ENCODE measurements at regions not wholly inside any gene's neighbourhood (a gene's known extent, or its start where the extent isn't known, plus 50 kb on each side); places are given as distances from the start of the nearest gene placed in this dataset.

- no peaks in the 10 kb centered on the region for H3K36me3 ChIP-seq (ENCODE audit: control insufficient read depth in 3 of 3, insufficient read depth in 3 of 3, low read length in 3 of 3)
- H3K4me1 ChIP-seq (ENCODE audit: control insufficient read depth in 3 of 3, insufficient read depth in 3 of 3, low read length in 3 of 3) = no peaks in the 10 kb centered on the region
- H3K27me3 ChIP-seq (ENCODE audit: control insufficient read depth in 3 of 3, insufficient read depth in 3 of 3, low read length in 3 of 3) = no peaks in the 10 kb centered on the region
- no peaks in the 10 kb centered on the region for H3K9me3 ChIP-seq (ENCODE audit: control insufficient read depth in 3 of 3, low read length in 3 of 3)
- no peak overlapping the region for H3K4me3 ChIP-seq (ENCODE audit: low read length in 3 of 3)
- H3K27ac ChIP-seq (ENCODE audit: low read depth, low read length) = no peak overlapping the region
- no peak overlapping the region for H3K9ac ChIP-seq (ENCODE audit: low read depth in 1 of 3, low read length in 3 of 3)
Observed at GRCh38 chr1:82722608-82723007, 921.9 kb downstream of the ADGRL2 start.

GRCh38 chr1:82721702-82722101 lies 921.0 kb downstream of the ADGRL2 start:
- Histone ChIP-seq H3K9me3 (ENCODE audit: control insufficient read depth in 3 of 3, low read length in 3 of 3) (no peaks in the 10 kb centered on the region), H3K4me3 (ENCODE audit: low read length in 3 of 3) (no peak overlapping the region), H3K27me3 (ENCODE audit: control insufficient read depth in 3 of 3, insufficient read depth in 3 of 3, low read length in 3 of 3) (no peaks in the 10 kb centered on the region), H3K27ac (ENCODE audit: low read depth, low read length) (no peak overlapping the region), H3K9ac (ENCODE audit: low read depth in 1 of 3, low read length in 3 of 3) (no peak overlapping the region), H3K36me3 (ENCODE audit: control insufficient read depth in 3 of 3, insufficient read depth in 3 of 3, low read length in 3 of 3) (no peaks in the 10 kb centered on the region), H3K4me1 (ENCODE audit: control insufficient read depth in 3 of 3, insufficient read depth in 3 of 3, low read length in 3 of 3) (no peaks in the 10 kb centered on the region)

- no peak overlapping the region for H3K27ac ChIP-seq (ENCODE audit: low read depth, low read length)
- H3K4me3 ChIP-seq (ENCODE audit: low read length in 3 of 3) = no peak overlapping the region
- H3K27me3 ChIP-seq (ENCODE audit: control insufficient read depth in 3 of 3, insufficient read depth in 3 of 3, low read length in 3 of 3) = no peaks in the 10 kb centered on the region
- no peak overlapping the region for H3K9ac ChIP-seq (ENCODE audit: low read depth in 1 of 3, low read length in 3 of 3)
- no peaks in the 10 kb centered on the region for H3K36me3 ChIP-seq (ENCODE audit: control insufficient read depth in 3 of 3, insufficient read depth in 3 of 3, low read length in 3 of 3)
- H3K9me3 ChIP-seq (ENCODE audit: control insufficient read depth in 3 of 3, low read length in 3 of 3) = no peaks in the 10 kb centered on the region
- H3K4me1 ChIP-seq (ENCODE audit: control insufficient read depth in 3 of 3, insufficient read depth in 3 of 3, low read length in 3 of 3) = no peaks in the 10 kb centered on the region
Observed at GRCh38 chr1:82718719-82719419, 918.1 kb downstream of the ADGRL2 start.

GRCh38 chr1:82710091-82710490 lies 909.4 kb downstream of the ADGRL2 start:
- Histone ChIP-seq H3K36me3 (ENCODE audit: control insufficient read depth in 3 of 3, insufficient read depth in 3 of 3, low read length in 3 of 3) (no peaks in the 10 kb centered on the region), H3K4me3 (ENCODE audit: low read length in 3 of 3) (no peak overlapping the region), H3K9ac (ENCODE audit: low read depth in 1 of 3, low read length in 3 of 3) (no peak overlapping the region), H3K27me3 (ENCODE audit: control insufficient read depth in 3 of 3, insufficient read depth in 3 of 3, low read length in 3 of 3) (no peaks in the 10 kb centered on the region), H3K9me3 (ENCODE audit: control insufficient read depth in 3 of 3, low read length in 3 of 3) (no peaks in the 10 kb centered on the region), H3K27ac (ENCODE audit: low read depth, low read length) (no peak overlapping the region), H3K4me1 (ENCODE audit: control insufficient read depth in 3 of 3, insufficient read depth in 3 of 3, low read length in 3 of 3) (no peaks in the 10 kb centered on the region)

- H3K36me3 ChIP-seq (ENCODE audit: control insufficient read depth in 3 of 3, insufficient read depth in 3 of 3, low read length in 3 of 3) = no peaks in the 10 kb centered on the region
- H3K9ac ChIP-seq (ENCODE audit: low read depth in 1 of 3, low read length in 3 of 3) = no peak overlapping the region
Observed at GRCh38 chr1:82707681-82708080, 906.9 kb downstream of the ADGRL2 start.

GRCh38 chr1:82706741-82707140 lies 906.0 kb downstream of the ADGRL2 start:
- no peaks in the 10 kb centered on the region for H3K36me3 ChIP-seq (ENCODE audit: control insufficient read depth in 3 of 3, insufficient read depth in 3 of 3, low read length in 3 of 3)
- no peak overlapping the region for H3K27ac ChIP-seq (ENCODE audit: low read depth, low read length)
- H3K27me3 ChIP-seq (ENCODE audit: control insufficient read depth in 3 of 3, insufficient read depth in 3 of 3, low read length in 3 of 3) = no peaks in the 10 kb centered on the region
- no peak overlapping the region for H3K4me3 ChIP-seq (ENCODE audit: low read length in 3 of 3)
- H3K9ac ChIP-seq (ENCODE audit: low read depth in 1 of 3, low read length in 3 of 3) = no peak overlapping the region
- H3K4me1 ChIP-seq (ENCODE audit: control insufficient read depth in 3 of 3, insufficient read depth in 3 of 3, low read length in 3 of 3) = no peaks in the 10 kb centered on the region
- no peaks in the 10 kb centered on the region for H3K9me3 ChIP-seq (ENCODE audit: control insufficient read depth in 3 of 3, low read length in 3 of 3)

More at GRCh38 chr1:82707681-82708080, 906.9 kb downstream of the ADGRL2 start:
- Histone ChIP-seq H3K4me1 (ENCODE audit: control insufficient read depth in 3 of 3, insufficient read depth in 3 of 3, low read length in 3 of 3) (no peaks in the 10 kb centered on the region), H3K9me3 (ENCODE audit: control insufficient read depth in 3 of 3, low read length in 3 of 3) (no peaks in the 10 kb centered on the region), H3K27ac (ENCODE audit: low read depth, low read length) (no peak overlapping the region), H3K4me3 (ENCODE audit: low read length in 3 of 3) (no peak overlapping the region), H3K27me3 (ENCODE audit: control insufficient read depth in 3 of 3, insufficient read depth in 3 of 3, low read length in 3 of 3) (no peaks in the 10 kb centered on the region)

- Histone ChIP-seq H3K9me3 (ENCODE audit: control insufficient read depth in 3 of 3, low read length in 3 of 3) (no peaks in the 10 kb centered on the region), H3K27me3 (ENCODE audit: control insufficient read depth in 3 of 3, insufficient read depth in 3 of 3, low read length in 3 of 3) (no peaks in the 10 kb centered on the region), H3K4me1 (ENCODE audit: control insufficient read depth in 3 of 3, insufficient read depth in 3 of 3, low read length in 3 of 3) (no peaks in the 10 kb centered on the region), H3K9ac (ENCODE audit: low read depth in 1 of 3, low read length in 3 of 3) (no peak overlapping the region), H3K36me3 (ENCODE audit: control insufficient read depth in 3 of 3, insufficient read depth in 3 of 3, low read length in 3 of 3) (no peaks in the 10 kb centered on the region), H3K4me3 (ENCODE audit: low read length in 3 of 3) (no peak overlapping the region), H3K27ac (ENCODE audit: low read depth, low read length) (no peak overlapping the region)
Observed at GRCh38 chr1:82704966-82705365, 904.2 kb downstream of the ADGRL2 start.

GRCh38 chr1:82704393-82704792 lies 903.7 kb downstream of the ADGRL2 start:
- Histone ChIP-seq H3K4me1 (ENCODE audit: control insufficient read depth in 3 of 3, insufficient read depth in 3 of 3, low read length in 3 of 3) (no peaks in the 10 kb centered on the region), H3K9me3 (ENCODE audit: control insufficient read depth in 3 of 3, low read length in 3 of 3) (no peaks in the 10 kb centered on the region), H3K4me3 (ENCODE audit: low read length in 3 of 3) (no peak overlapping the region), H3K36me3 (ENCODE audit: control insufficient read depth in 3 of 3, insufficient read depth in 3 of 3, low read length in 3 of 3) (no peaks in the 10 kb centered on the region), H3K27ac (ENCODE audit: low read depth, low read length) (no peak overlapping the region), H3K9ac (ENCODE audit: low read depth in 1 of 3, low read length in 3 of 3) (no peak overlapping the region), H3K27me3 (ENCODE audit: control insufficient read depth in 3 of 3, insufficient read depth in 3 of 3, low read length in 3 of 3) (no peaks in the 10 kb centered on the region)

GRCh38 chr1:82703951-82704350 lies 903.2 kb downstream of the ADGRL2 start:
- no peak overlapping the region for H3K4me3 ChIP-seq (ENCODE audit: low read length in 3 of 3)
- H3K9me3 ChIP-seq (ENCODE audit: control insufficient read depth in 3 of 3, low read length in 3 of 3) = no peaks in the 10 kb centered on the region
- H3K27ac ChIP-seq (ENCODE audit: low read depth, low read length) = no peak overlapping the region
- H3K36me3 ChIP-seq (ENCODE audit: control insufficient read depth in 3 of 3, insufficient read depth in 3 of 3, low read length in 3 of 3) = no peaks in the 10 kb centered on the region
- no peak overlapping the region for H3K9ac ChIP-seq (ENCODE audit: low read depth in 1 of 3, low read length in 3 of 3)
- H3K4me1 ChIP-seq (ENCODE audit: control insufficient read depth in 3 of 3, insufficient read depth in 3 of 3, low read length in 3 of 3) = no peaks in the 10 kb centered on the region
- H3K27me3 ChIP-seq (ENCODE audit: control insufficient read depth in 3 of 3, insufficient read depth in 3 of 3, low read length in 3 of 3) = no peaks in the 10 kb centered on the region

- H3K4me3 ChIP-seq (ENCODE audit: low read length in 3 of 3) = no peak overlapping the region
- H3K27ac ChIP-seq (ENCODE audit: low read depth, low read length) = no peak overlapping the region
- H3K36me3 ChIP-seq (ENCODE audit: control insufficient read depth in 3 of 3, insufficient read depth in 3 of 3, low read length in 3 of 3) = no peaks in the 10 kb centered on the region
- no peaks in the 10 kb centered on the region for H3K27me3 ChIP-seq (ENCODE audit: control insufficient read depth in 3 of 3, insufficient read depth in 3 of 3, low read length in 3 of 3)
- no peaks in the 10 kb centered on the region for H3K4me1 ChIP-seq (ENCODE audit: control insufficient read depth in 3 of 3, insufficient read depth in 3 of 3, low read length in 3 of 3)
- H3K9me3 ChIP-seq (ENCODE audit: control insufficient read depth in 3 of 3, low read length in 3 of 3) = no peaks in the 10 kb centered on the region
- H3K9ac ChIP-seq (ENCODE audit: low read depth in 1 of 3, low read length in 3 of 3) = no peak overlapping the region
Observed at GRCh38 chr1:82700476-82700875, 899.7 kb downstream of the ADGRL2 start.

Measured in skeletal muscle tissue (tissue), 3 donors.